H7 (cell line): ENCODE measurements at regions not wholly inside any gene's neighbourhood (a gene's known extent, or its start where the extent isn't known, plus 50 kb on each side); places are given as distances from the start of the nearest gene placed in this dataset.
"Not testable (repeated sequence)": the region's sequence is repeated elsewhere in the genome, so short reads cannot be mapped to it uniquely, and the experiment has no call there.

Experiments
- DNase-seq: peaks from one replicate; pipeline ENCODE4 v3.0.0; 2012
- H3K27me3 ChIP-seq: 2 replicates; pipeline ENCODE4 v1.6.0; 2011; ENCODE audit warnings: mild to moderate bottlenecking, low read length; ENCODE audit not compliant: control insufficient read depth, insufficient read depth
- H3K36me3 ChIP-seq: replicated peaks from 2 replicates; pipeline ENCODE4 v1.5.1; 2011; ENCODE audit warnings: low read length; ENCODE audit not compliant: control insufficient read depth, insufficient read depth
- H3K4me3 ChIP-seq: 2 replicates; pipeline ENCODE4 v1.5.1; 2011; ENCODE audit warnings: low read depth, mild to moderate bottlenecking, control low read depth, low read length, moderate library complexity; ENCODE audit not compliant: insufficient read depth

DNA sequence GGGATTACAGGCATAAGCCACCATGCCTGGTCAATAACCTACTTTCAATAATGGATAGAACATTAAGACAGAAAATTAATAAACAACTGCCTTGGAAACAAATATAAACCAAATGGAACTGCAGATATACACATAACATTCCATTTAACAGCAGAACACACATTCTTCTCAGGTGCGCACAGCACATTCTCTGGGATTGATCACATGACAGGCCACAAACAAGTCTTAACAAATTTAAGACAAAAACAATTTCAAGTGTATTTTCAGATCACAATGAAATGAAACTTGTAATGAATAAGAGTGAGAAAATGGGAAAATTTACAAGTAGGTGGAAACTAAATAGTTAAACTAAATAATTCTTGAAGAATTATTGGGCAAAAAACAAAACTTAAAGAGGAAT lies 167.9 kb downstream of the TBX18 start:
- H3K36me3 ChIP-seq, result no peaks in the 10 kb centered on the region
- no peak for DNase-seq
- H3K27me3 ChIP-seq, result no peaks in the 10 kb centered on the region
- no peak overlapping the region for H3K4me3 ChIP-seq

DNA sequence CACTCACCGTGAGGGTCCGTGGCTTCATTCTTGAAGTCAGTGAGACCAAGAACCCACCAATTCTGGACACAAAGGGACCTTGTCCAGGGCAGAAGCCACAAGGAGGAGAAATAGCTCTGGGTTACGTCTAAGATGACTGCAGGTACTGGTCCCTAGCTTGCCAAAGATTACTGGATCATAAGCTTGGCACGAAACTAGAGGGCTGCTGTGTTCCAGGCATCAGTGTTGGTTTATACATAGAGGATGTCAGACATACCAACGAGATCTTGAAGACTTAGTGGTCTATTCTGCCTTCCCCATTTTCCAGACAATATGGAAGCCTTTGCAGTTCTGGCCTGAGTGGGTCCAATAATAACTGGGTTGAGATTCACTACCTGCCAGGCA lies 175.7 kb downstream of the TBX18 start:
- H3K27me3 ChIP-seq, result no peaks in the 10 kb centered on the region
- H3K36me3 ChIP-seq, result no peaks in the 10 kb centered on the region
- no peak for DNase-seq
- H3K4me3 ChIP-seq, result no peak overlapping the region

DNA sequence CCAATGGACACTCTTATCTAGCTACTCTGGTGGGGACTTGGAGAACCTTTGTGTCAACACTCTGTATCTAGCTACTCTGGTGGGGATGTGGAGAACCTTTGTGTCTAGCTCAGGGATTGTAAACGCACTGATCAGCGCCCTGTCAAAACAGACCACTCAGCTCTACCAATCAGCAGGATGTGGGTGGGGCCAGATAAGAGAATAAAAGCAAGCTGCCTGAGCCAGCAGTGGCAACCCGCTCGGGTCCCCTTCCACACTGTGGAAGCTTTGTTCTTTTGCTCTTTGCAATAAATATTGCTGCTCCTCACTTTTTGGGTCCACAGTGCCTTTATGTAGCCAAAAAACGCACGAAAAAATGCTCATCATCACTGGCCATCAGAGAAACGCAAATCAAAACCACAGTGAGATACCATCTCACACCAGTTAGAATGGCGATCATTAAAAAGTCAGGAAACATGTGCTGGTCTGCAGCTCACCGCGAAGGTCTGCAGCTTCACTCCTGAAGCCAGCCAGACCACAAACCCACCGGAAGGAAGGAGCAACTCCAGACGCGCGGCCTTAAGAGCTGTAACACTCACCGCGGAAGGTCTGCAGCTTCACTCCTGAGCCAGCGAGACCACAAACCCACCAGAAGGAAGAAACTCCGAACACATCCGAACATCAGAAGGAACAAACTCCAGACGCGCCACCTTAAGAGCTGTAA lies 176.3 kb downstream of the TBX18 start:
- H3K27me3 ChIP-seq, H3K36me3 ChIP-seq, H3K4me3 ChIP-seq, DNase-seq: not testable (repeated sequence)

DNA sequence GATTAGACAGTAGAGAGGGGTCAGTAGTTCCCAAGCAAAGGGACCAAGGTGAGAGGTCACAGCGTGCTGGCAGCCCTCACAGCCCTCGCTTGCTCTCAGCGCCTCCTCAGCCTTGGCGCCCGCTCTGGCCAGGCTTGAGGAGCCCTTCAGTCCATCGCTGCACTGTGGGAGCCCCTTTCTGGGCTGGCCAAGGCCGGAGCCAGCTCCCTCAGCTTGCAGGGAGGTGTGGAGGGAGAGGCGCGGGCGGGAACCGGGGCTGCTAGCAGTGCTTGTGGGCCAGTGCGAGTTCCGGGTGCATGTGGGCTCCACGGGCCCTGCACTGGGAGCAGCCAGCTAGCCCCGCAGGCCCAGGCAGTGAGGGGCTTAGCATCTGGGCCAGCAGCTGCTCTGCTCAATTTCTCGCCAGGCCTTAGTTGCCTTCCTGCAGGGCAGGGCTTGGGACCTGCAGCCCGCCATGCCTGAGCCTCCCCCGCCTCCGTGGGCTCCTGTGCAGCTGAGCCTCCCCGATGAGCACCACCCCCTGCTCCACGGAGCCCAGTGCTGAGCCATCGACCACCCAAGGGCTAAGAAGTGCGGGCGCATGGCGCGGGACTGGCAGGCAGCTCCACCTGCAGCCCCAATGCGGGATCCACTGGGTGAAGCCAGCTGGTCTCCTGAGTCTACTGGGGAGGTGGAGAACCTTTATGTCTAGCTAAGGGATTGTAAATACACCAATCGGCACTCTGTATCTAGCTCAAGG lies 177.0 kb downstream of the TBX18 start:
- DNase-seq, H3K4me3 ChIP-seq, H3K36me3 ChIP-seq, H3K27me3 ChIP-seq: not testable (repeated sequence)

DNA sequence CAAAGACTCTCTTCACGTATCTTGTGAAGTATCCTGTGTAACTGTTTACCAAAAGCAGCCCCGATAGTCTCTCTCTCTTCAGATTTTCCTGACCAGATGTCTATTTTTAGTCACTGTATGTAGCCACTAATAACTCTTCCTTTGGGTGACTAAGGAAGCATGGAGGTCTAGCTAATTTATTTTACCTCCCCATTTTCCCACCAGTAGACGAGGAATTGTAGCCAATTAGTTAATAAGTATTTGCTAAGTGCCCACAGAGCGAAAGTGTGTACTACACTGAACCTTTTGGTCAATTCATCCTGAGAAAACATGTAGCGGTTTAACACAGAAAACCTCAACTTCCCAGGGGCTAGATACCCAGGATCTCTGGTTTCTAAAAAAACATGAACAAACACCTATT lies 180.6 kb downstream of the TBX18 start:
- DNase-seq, result no peak
- Histone ChIP-seq H3K4me3 (no peak overlapping the region), H3K36me3 (no peaks in the 10 kb centered on the region), H3K27me3 (no peaks in the 10 kb centered on the region)

DNA sequence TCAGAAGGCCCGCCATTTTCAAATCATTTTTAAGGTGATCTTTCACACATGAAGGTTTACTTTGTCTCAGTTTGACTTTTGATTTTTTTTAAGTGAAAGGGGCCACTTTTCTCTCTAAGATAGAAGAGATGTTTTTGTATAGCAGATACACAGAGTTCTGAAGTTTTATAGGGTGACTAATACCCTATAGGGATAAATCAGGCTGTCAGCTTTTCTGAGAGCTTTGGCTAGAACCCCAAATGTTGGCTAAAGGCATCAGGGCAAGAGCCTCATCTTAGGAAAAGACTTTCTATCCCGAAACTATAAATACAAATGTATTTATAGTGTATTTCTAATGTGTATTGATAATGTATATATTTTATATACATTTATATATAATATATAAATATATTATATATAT lies 181.4 kb downstream of the TBX18 start:
- DNase-seq, result no peak
- no peak overlapping the region for H3K4me3 ChIP-seq
- H3K27me3 ChIP-seq, result no peaks in the 10 kb centered on the region
- no peaks in the 10 kb centered on the region for H3K36me3 ChIP-seq

DNA sequence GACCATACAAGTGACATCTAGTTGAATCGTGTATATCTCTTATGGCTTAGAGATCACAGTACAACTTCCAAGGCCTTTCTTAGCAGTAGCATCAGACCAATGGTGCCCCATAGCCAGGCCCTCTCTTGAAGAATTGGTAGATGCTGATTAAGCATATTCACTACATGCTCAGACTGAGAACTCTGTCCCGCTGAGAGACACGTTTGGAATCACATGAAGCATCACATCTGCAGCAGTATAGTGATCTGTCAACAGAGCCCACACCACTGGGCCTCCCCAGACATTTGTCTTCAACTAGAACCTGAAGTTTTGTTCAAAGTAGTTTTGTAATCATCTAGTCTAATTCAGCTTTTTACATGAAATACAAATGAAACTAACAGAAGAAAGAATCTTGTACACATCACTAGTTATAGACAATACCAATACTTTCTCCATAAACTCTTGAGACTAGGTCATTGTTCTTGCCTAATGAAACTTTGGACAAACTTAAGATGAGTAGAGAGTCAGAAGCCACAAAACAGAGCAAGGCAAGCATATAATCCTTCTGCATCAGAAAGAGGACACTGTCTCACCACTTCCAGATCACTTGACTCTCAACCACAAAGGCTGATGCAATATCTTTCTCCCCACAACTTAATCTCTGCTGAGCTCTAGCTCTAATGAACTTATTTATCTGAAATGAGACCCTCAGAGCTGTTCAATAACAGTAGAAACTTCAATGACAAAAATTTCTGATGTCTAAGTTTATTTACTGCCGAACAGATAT lies 182.7 kb downstream of the TBX18 start:
- DNase-seq, result no peak
- no peaks in the 10 kb centered on the region for H3K36me3 ChIP-seq
- no peaks in the 10 kb centered on the region for H3K27me3 ChIP-seq
- H3K4me3 ChIP-seq, result no peak overlapping the region

DNA sequence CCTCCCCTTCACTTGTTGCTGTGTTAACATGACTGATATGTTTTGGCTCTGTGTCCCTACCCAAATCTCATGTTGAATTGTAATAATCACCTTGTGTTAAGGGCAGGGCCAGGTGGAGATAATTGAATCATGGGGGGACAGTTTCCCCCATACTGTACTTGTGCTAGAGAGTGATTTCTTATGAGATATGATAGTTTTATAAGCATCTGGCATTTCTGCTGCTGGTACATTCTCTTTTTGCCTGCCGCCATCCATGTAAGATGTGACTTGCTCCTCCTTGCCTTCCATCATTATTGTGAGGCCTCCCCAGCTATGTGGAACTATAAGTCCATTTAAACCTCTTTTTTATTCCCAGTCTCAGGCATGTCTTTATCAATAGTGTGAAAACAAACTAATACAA lies 185.0 kb downstream of the TBX18 start:
- Histone ChIP-seq H3K27me3 (no peaks in the 10 kb centered on the region), H3K36me3 (no peaks in the 10 kb centered on the region), H3K4me3 (no peak overlapping the region)
- DNase-seq, result no peak

DNA sequence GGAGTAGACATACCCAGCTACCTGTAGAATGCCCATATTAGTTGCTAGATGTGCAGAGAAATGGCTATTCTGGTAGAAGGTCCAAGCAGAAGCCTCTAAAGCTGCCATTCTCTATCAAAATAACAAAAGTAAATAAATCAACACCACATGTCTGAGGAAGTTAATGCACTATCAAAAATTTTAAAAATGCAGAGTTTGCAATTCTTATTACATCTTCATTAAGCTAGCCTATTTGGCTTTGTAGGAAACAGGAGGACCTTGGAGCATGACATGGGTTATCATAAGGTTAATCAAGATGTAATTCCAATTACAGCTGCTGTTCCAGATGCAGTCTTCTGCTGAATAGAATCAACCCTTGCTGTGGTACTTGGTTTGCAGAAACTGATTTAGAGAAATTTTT lies 188.4 kb downstream of the TBX18 start:
- H3K36me3 ChIP-seq, result no peaks in the 10 kb centered on the region
- no peaks in the 10 kb centered on the region for H3K27me3 ChIP-seq
- no peak overlapping the region for H3K4me3 ChIP-seq
- DNase-seq, result no peak

DNA sequence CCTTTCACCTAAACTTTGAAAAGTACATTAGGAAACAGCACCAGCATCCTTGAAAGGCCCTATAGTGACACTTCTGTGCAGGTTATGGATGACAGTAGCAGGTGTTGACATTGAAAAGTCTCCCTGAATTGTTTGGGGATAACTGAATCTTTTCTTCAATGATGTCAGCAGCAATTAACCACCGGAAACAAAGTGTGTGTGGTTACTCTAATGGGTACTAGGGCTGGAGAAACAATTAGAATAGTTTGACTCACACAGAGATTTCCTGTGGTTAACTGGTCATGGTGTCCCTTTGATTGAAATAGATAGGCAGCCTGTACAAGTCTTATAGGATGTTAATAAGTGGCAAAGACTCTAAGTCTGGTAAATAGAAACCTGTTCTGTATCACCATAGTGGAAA lies 189.1 kb downstream of the TBX18 start:
- no peak for DNase-seq
- H3K27me3 ChIP-seq, result no peaks in the 10 kb centered on the region
- no peaks in the 10 kb centered on the region for H3K36me3 ChIP-seq
- H3K4me3 ChIP-seq, result no peak overlapping the region

DNA sequence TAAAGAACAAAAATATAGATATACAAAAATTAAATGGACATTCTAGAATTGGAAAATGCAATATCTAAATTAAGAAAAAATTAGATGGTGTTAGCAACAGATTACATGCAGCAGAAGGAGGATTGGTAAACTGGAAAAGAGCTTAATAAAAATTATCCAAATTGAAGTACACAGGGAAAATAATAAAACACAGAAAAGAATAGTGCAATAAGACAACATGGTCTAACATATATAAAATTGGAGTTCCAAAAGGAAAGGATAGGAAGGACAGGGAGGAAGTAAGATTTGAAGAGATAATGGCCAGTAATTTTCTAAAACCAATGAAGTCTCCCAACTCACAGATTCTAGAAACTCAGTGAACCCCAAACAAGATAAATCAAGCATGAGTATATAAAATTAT lies 194.5 kb downstream of the TBX18 start:
- Histone ChIP-seq H3K27me3 (no peaks in the 10 kb centered on the region), H3K36me3 (no peaks in the 10 kb centered on the region), H3K4me3 (no peak overlapping the region)
- DNase-seq, result no peak

DNA sequence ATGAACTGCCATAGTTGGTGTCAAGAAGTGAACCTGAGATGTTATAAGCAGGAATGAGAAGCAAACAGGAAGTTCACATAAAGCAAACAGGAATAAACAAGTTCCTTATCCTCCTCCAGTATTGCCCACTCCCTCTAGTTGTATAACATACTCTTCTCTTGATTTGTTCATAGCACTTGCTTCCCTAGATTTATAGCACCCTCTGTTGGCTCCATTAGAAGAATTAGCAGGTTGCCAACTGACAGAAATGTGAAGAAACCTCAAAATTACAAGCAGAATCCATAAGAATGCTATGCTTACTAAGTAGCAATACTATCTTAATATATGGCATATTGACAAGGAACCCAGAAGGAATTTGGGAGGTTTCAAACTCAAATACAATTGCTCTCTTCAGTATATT lies 195.4 kb downstream of the TBX18 start:
- no peak overlapping the region for H3K4me3 ChIP-seq
- DNase-seq, result no peak
- H3K36me3 ChIP-seq, result no peaks in the 10 kb centered on the region
- no peaks in the 10 kb centered on the region for H3K27me3 ChIP-seq

DNA sequence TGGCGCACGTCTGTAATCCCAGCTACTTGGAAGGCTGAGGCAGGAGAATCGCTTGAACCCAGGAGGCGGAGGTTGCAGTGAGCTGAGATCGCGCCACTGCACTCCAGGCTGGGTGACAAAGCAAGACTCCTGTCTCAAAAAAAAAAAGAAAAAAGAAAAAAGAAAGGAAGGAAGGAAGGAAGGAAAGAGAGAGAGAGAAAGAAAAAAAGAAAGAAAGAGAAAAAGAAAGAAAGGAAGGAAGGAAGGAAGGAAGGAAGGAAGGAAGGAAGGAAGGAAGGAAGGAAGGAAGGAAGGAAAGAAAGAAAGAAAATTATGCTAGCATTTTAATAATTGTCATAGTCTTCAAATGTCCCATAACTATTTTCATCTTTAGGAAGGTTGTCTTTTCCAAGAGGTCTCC lies 198.7 kb downstream of the TBX18 start:
- not testable (repeated sequence) for DNase-seq, H3K27me3 ChIP-seq, H3K4me3 ChIP-seq, H3K36me3 ChIP-seq

DNA sequence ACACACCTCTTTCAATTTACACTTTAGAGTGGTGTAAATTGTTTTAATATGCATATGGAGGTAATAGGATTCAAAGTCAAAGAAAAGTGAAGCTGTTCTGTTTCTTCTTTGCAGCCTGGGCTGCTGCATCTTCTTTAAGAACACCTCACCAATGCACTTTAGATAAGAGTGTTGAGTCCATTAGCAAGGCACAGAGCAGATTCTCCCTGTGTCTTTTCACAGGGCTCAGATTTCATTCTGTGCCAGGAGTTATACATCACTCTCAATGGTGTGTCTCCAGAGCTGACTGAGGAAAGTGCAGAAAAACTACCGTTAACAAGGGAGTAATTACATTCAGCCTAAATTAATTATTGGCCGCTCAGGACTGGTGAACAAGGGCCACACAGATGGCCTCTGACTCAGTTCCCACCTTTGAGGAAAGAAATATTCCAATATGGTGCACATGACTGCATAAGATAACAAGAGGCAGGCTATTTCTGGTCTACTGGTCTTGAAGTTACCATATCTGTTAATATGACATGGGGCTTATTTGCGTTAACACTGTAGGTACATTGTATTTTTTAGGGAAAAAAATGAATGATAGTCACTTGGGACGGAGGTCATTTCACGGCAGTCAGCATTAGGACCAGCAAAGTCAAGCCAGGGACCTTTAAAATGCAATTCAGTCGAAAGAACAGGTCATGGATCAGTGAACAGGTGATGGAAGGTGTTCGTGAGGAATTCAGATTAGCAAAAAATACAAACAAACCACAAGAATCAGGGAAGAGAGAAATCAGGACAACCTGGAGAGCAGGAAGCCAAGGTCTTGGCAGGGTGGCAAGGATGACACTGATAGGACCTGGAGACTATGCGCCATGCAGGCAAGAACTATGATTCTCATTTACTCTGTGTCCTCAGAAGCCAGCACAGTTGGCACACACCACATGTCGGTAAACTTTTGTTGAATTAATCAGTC lies 203.7 kb downstream of the TBX18 start:
- H3K36me3 ChIP-seq, result no peaks in the 10 kb centered on the region
- H3K4me3 ChIP-seq, result no peak overlapping the region
- DNase-seq, result no peak

More for the DNA sequence above, 203.7 kb downstream of the TBX18 start:
- no peaks in the 10 kb centered on the region for H3K27me3 ChIP-seq
